DND-41 (cell line): ENCODE measurements at regions not wholly inside any gene's neighbourhood (a gene's known extent, or its start where the extent isn't known, plus 50 kb on each side); places are given as distances from the start of the nearest gene placed in this dataset.

ENCODE experiments used
- ATAC-seq: fragments of 200-7000 bp; cut with Tn5 transposase; 3 replicates; pipeline ENCODE4 v1.9.1; 2021; ENCODE audit warnings: low read depth; ENCODE audit not compliant: insufficient read depth
- DNase-seq: peaks from one replicate; pipeline ENCODE4 v3.0.0-alpha.2; 2020
- H2AFZ ChIP-seq: 2 replicates; pipeline ENCODE4 v1.6.0; 2012; ENCODE audit warnings: low read depth, low read length
- H3K27ac ChIP-seq: 2 replicates; pipeline ENCODE4 v1.5.1; 2012; ENCODE audit warnings: low read length, inconsistent platforms
- H3K27me3 ChIP-seq: fragments of 200-600 bp; sonication (generic); 2 replicates; pipeline ENCODE4 v1.6.0; 2012; ENCODE audit warnings: low read length, mild to moderate bottlenecking, inconsistent platforms; ENCODE audit not compliant: insufficient read depth, poor library complexity
- H3K36me3 ChIP-seq: 2 replicates; pipeline ENCODE4 v1.5.1; 2012; ENCODE audit warnings: low read length, inconsistent platforms; ENCODE audit not compliant: insufficient read depth
- H3K4me1 ChIP-seq: 2 replicates; pipeline ENCODE4 v1.5.1; 2012; ENCODE audit warnings: mild to moderate bottlenecking, low read length; ENCODE audit not compliant: insufficient read depth
- H3K4me2 ChIP-seq: 2 replicates; pipeline ENCODE4 v1.6.0; 2012; ENCODE audit warnings: mild to moderate bottlenecking, moderate library complexity, low read length, inconsistent platforms; ENCODE audit not compliant: insufficient read depth
- H3K4me3 ChIP-seq, 2 experiments: fragments of 200-600 bp in 1 of 2; shearing (Covaris generic) in 1 of 2; 2 replicates each; pipeline ENCODE4 v1.5.1; 2012 to 2016; ENCODE audit warnings: inconsistent platforms in 2 of 2, low read length in 2 of 2, mild to moderate bottlenecking in 2 of 2, low read depth in 1 of 2, moderate library complexity in 1 of 2
- H3K79me2 ChIP-seq: 2 replicates; pipeline ENCODE4 v1.6.0; 2012; ENCODE audit warnings: low read length, inconsistent platforms; ENCODE audit not compliant: insufficient read depth
- H3K9ac ChIP-seq: 2 replicates; pipeline ENCODE4 v1.6.0; 2012; ENCODE audit warnings: low read depth, mild to moderate bottlenecking, inconsistent platforms, low read length, moderate library complexity
- H3K9me3 ChIP-seq: 2 replicates; pipeline ENCODE4 v1.5.1; 2012; ENCODE audit warnings: low read length, moderate library complexity, mild to moderate bottlenecking, inconsistent platforms; ENCODE audit not compliant: insufficient read depth, severe bottlenecking
- H4K20me1 ChIP-seq: 2 replicates; pipeline ENCODE4 v1.6.0; 2012; ENCODE audit warnings: low read length; ENCODE audit not compliant: insufficient read depth
- CTCF ChIP-seq: IDR thresholded peaks from 2 replicates; pipeline ENCODE4 v1.5.1; 2012; ENCODE audit warnings: borderline replicate concordance, low read length, moderate library complexity, mild to moderate bottlenecking; ENCODE audit not compliant: poor library complexity, severe bottlenecking; ENCODE audit errors: extremely low read depth
- EZH2 ChIP-seq: IDR thresholded peaks from 3 replicates; pipeline ENCODE4 v1.6.1; 2012; ENCODE audit warnings: borderline replicate concordance, low read depth, mild to moderate bottlenecking, moderate library complexity, low read length, inconsistent platforms; ENCODE audit not compliant: severe bottlenecking

- TF ChIP-seq CTCF (no peak), EZH2 (no peak)
- H2AFZ ChIP-seq, result no peak overlapping the region
- no peak overlapping the region for H3K9ac ChIP-seq
- no peaks in the 10 kb centered on the region for H3K27me3 ChIP-seq
- no peaks in the 10 kb centered on the region for H3K36me3 ChIP-seq
- ATAC-seq (no peak), DNase-seq (no peak)
- H3K27ac ChIP-seq, result no peak overlapping the region
- no peak overlapping the region for H3K4me3 ChIP-seq
- no peaks in the 10 kb centered on the region for H3K79me2 ChIP-seq
- H3K9me3 ChIP-seq, result no peaks in the 10 kb centered on the region
- H3K4me1 ChIP-seq, result no peaks in the 10 kb centered on the region
- no peak overlapping the region for H3K4me2 ChIP-seq
- H4K20me1 ChIP-seq, result no peaks in the 10 kb centered on the region
These were observed 304.5 kb downstream of the ZNF248 start for GRCh38 chr10:37552881-37553280.

DNA sequence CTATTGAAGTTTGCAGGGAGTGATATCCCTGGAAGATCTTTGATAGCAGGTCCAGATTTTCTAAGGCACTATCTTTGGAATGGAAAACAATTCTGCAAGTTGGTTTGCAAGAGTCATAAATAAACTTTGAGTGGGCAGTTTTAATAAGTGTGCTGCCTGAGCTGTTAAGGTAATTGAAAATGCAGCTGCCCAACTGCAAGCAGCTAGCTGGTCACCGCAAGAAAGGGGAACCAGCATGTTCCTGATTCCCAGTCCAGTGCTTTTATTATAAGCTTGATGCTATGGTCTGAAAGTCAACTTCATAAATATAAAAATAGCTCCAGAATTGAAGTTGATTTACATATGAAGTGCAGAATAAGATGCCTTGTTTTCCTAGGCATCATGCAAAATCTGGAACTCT lies 308.4 kb downstream of the ZNF248 start:
- H3K36me3 ChIP-seq, result no peaks in the 10 kb centered on the region
- no peak for DNase-seq
- no peaks in the 10 kb centered on the region for H3K27me3 ChIP-seq
- no peak overlapping the region for H3K9ac ChIP-seq
- no peak overlapping the region for H3K4me2 ChIP-seq
- no peak overlapping the region for H3K27ac ChIP-seq
- H3K4me3 ChIP-seq, result no peak overlapping the region
- no peak for ATAC-seq
- TF ChIP-seq EZH2 (no peak), CTCF (no peak)
- no peak overlapping the region for H2AFZ ChIP-seq
- H4K20me1 ChIP-seq, result no peaks in the 10 kb centered on the region
- H3K9me3 ChIP-seq, result no peaks in the 10 kb centered on the region
- no peaks in the 10 kb centered on the region for H3K79me2 ChIP-seq
- H3K4me1 ChIP-seq, result no peaks in the 10 kb centered on the region

DNA sequence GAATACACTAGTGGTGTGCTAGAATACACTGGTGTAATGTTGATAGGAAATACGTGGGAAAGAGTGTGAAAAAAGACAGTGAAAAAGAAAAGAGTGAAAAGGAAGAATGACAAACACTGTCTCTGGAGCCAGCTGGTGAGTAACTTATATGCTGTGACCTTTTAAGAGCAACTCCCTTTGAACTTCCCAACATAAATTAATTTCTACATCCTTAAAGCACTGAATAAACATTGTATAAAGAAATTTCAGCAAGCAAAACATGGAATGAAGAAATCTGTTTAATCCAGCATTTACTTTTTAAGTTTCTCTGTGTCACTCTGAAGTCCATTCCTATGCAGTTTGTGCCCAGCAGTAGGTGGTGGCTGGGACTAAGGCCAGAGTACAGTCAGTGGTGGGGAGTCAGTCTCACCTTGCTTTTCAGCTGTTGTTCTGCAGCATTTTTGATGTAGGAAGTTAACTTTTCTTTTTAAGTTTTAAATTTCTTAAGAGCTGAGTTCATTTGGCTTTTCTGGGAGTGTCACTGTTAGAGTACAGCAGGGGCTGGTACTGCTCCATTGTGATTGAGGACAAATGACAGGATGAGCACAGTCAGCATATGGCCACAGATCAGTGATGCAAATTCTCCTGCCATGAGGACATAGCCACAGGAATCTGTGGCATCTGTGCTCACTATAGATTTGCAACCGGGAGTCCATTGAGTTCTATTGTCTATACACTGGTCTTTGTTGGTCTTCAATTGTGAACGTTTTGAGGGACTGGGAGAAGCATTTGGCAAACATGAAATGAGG lies 321.8 kb downstream of the ZNF248 start:
- ATAC-seq (no peak), DNase-seq (no peak)
- Histone ChIP-seq H4K20me1 (no peaks in the 10 kb centered on the region), H3K79me2 (no peaks in the 10 kb centered on the region), H3K27ac (no peak overlapping the region), H3K36me3 (no peaks in the 10 kb centered on the region), H3K9ac (no peak overlapping the region), H3K4me2 (no peak overlapping the region), H3K9me3 (no peaks in the 10 kb centered on the region), H3K27me3 (no peaks in the 10 kb centered on the region), H3K4me1 (no peaks in the 10 kb centered on the region), H2AFZ (no peak overlapping the region), H3K4me3 (no peak overlapping the region)
- no peak for TF ChIP-seq CTCF
- TF ChIP-seq EZH2, result no peak
